Type B pancreatic cell (in vitro differentiated cells): ENCODE measurements at regions not wholly inside any gene's neighbourhood (a gene's known extent, or its start where the extent isn't known, plus 50 kb on each side); places are given as distances from the start of the nearest gene placed in this dataset.

Experiments
- DNase-seq: peaks from one replicate; pipeline ENCODE4 v3.0.0; 2021; ENCODE audit warnings: mixed read lengths; ENCODE audit not compliant: unreplicated experiment; ENCODE audit errors: extremely low spot score
- H3K27ac Mint-ChIP-seq: 2 replicates; pipeline ENCODE4 v1.8.0; 2021; ENCODE audit warnings: mild to moderate bottlenecking, mixed read lengths
- H3K27me3 Mint-ChIP-seq: 2 replicates; pipeline ENCODE4 v1.8.0; 2021; ENCODE audit warnings: mixed read lengths
- H3K36me3 Mint-ChIP-seq: 2 replicates; pipeline ENCODE4 v1.8.0; 2021; ENCODE audit warnings: mixed read lengths
- H3K4me1 Mint-ChIP-seq: one replicate; pipeline ENCODE4 v1.8.0; 2021; ENCODE audit warnings: mixed read lengths; ENCODE audit not compliant: unreplicated experiment
- H3K4me3 Mint-ChIP-seq: 2 replicates; pipeline ENCODE4 v1.8.0; 2021; ENCODE audit warnings: mild to moderate bottlenecking, mixed read lengths
- H3K9me3 Mint-ChIP-seq: 2 replicates; pipeline ENCODE4 v1.8.0; 2021; ENCODE audit warnings: mixed read lengths
- CTCF ChIP-seq: fragments of 200-600 bp; sonication (generic); conservative IDR thresholded peaks from 2 replicates; pipeline ENCODE4 v1.5.0; 2021; ENCODE audit warnings: antibody characterized with exemption, mild to moderate bottlenecking

GRCh38 chr1:98027103-98027705 is 106.4 kb upstream of the DPYD start:
- no peak overlapping the region for H3K4me3 Mint-ChIP-seq
- H3K27ac Mint-ChIP-seq, result no peak overlapping the region
- no peaks in the 10 kb centered on the region for H3K27me3 Mint-ChIP-seq
- no peaks in the 10 kb centered on the region for H3K9me3 Mint-ChIP-seq
- TF ChIP-seq CTCF, result no peak
- H3K4me1 Mint-ChIP-seq, result no peaks in the 10 kb centered on the region
- H3K36me3 Mint-ChIP-seq, result no peaks in the 10 kb centered on the region
- DNase-seq, result no peak

- DNase-seq, result no peak
- Mint-ChIP-seq H3K27me3 (peaks cover 4% of the 10 kb centered on the region), H3K4me1 (no peaks in the 10 kb centered on the region), H3K27ac (no peak overlapping the region), H3K9me3 (no peaks in the 10 kb centered on the region), H3K4me3 (no peak overlapping the region), H3K36me3 (no peaks in the 10 kb centered on the region)
- TF ChIP-seq CTCF, result no peak
These were observed 105.0 kb upstream of the DPYD start for GRCh38 chr1:98025858-98026257.

- Mint-ChIP-seq H3K4me1 (no peaks in the 10 kb centered on the region), H3K27me3 (peaks cover 4% of the 10 kb centered on the region), H3K9me3 (no peaks in the 10 kb centered on the region), H3K36me3 (no peaks in the 10 kb centered on the region), H3K27ac (no peak overlapping the region), H3K4me3 (no peak overlapping the region)
- DNase-seq, result no peak
- no peak for TF ChIP-seq CTCF
These were observed 100.3 kb upstream of the DPYD start for GRCh38 chr1:98021126-98021525.

- H3K4me3 Mint-ChIP-seq, result no peak overlapping the region
- H3K36me3 Mint-ChIP-seq, result no peaks in the 10 kb centered on the region
These were observed 98.9 kb upstream of the DPYD start for GRCh38 chr1:98019747-98020146.

GRCh38 chr1:98018074-98018473 is 97.2 kb upstream of the DPYD start:
- Mint-ChIP-seq H3K4me3 (no peak overlapping the region), H3K27me3 (peaks cover 4% of the 10 kb centered on the region), H3K9me3 (no peaks in the 10 kb centered on the region), H3K36me3 (no peaks in the 10 kb centered on the region), H3K27ac (no peak overlapping the region), H3K4me1 (no peaks in the 10 kb centered on the region)
- no peak for DNase-seq
- no peak for TF ChIP-seq CTCF

More at GRCh38 chr1:98019747-98020146, 98.9 kb upstream of the DPYD start:
- H3K27me3 Mint-ChIP-seq, result peaks cover 4% of the 10 kb centered on the region
- no peaks in the 10 kb centered on the region for H3K4me1 Mint-ChIP-seq
- H3K27ac Mint-ChIP-seq, result no peak overlapping the region
- no peak for DNase-seq
- no peaks in the 10 kb centered on the region for H3K9me3 Mint-ChIP-seq
- TF ChIP-seq CTCF, result no peak

- TF ChIP-seq CTCF, result no peak
- Mint-ChIP-seq H3K4me3 (no peak overlapping the region), H3K27me3 (peaks cover 4% of the 10 kb centered on the region), H3K4me1 (no peaks in the 10 kb centered on the region), H3K9me3 (no peaks in the 10 kb centered on the region), H3K36me3 (no peaks in the 10 kb centered on the region), H3K27ac (no peak overlapping the region)
- no peak for DNase-seq
These were observed 96.3 kb upstream of the DPYD start for GRCh38 chr1:98017184-98017583.
